Activated CD4-positive, alpha-beta T cell treated with anti-CD3 and anti-CD28 coated beads, Interleukin-2, Interleukin-4, amounts not matched to agents 100 ng/mL and 50 ng/mL, durations not matched to agents 16 hours and 8 hours (primary cell): ENCODE measurements at regions not wholly inside any gene's neighbourhood (a gene's known extent, or its start where the extent isn't known, plus 50 kb on each side); places are given as distances from the start of the nearest gene placed in this dataset.

Experiments used
- DNase-seq: peaks from one replicate; pipeline ENCODE4 v3.0.0-alpha.2; 2020; ENCODE audit warnings: low spot score

DNA sequence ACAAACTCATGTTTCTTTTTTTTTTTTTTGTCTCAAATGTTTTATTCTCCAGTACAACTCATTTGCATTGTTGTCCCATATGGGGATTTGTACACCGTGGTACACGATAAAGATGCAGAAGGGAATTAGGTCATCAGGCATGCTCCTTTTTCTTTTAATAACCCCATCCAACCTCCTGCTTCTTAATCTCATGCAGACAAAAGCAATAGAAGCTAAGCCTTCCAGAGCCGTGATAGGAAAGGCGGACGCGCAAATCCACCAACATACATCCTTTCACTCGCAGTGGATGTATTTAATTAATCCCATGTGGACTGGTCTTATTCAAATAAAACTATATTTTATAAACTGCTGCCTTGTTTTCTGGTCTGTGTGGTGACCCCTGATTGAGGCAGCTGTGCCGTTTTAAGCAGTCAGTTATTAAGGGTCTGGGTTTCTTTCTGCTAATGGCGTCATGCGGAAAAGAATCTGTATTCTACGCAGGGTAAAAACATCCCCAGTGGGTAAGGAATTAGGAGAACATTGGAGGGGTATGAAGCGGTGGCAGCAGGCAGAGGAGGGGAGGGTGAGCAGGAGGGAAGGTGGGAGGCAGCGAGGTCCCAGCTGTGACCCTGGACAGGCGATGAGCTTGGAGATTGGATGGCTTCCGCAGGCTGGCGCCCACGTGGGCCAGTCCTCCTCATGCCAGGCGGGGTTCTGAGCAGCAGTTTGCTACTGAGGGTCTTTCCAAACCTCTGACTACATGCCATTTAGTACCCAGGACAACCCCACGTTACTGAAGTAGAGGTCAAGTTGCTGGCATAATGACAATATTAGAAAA, 172.8 kb downstream of the LINC00237 start:
- no peak for DNase-seq

DNA sequence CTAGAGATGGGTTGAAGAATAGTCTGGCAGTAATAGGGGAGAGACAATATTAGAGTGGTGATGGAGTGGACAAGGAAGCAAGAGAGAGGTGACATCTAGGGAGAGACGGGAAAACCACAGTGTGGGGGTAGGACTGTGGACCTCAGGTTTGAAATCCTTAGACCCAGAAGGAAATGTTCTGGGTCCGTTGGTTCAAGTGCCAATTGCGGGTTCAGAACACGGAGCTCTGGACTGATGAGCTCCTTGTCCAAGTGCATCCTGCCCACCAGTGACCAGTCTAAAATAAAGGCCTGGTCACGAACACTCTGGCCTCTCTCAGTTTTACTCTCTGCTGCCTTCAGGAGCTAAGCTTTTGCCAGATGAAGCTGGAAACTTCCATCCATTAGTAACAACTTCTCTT, 174.0 kb downstream of the LINC00237 start:
- no peak for DNase-seq

GRCh38 chr20:20931632-20932031, 174.5 kb downstream of the LINC00237 start:
- DNase-seq: no peak

GRCh38 chr20:20931024-20931423, 175.1 kb downstream of the LINC00237 start:
- DNase-seq: no peak

- no peak for DNase-seq
Observed at GRCh38 chr20:20930500-20930899, 175.7 kb downstream of the LINC00237 start.

DNA sequence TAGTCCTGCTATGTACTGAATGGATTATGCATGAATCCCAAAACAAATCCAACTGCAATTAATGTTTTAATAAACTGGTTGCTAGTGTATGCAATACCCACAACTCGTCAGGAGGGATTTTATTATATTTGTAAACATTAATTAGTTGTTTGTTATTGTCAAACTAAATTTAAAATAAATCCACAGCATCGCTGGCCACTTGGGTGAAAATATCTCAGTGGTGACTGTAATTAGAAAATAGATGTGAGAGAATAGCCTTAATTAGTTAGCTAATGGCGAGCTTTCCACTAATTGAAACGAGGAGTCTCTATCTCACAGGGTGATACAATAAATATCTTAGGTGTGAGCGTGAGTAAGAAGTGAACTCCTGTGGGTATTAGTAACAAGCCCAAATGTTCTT, 176.8 kb downstream of the LINC00237 start:
- DNase-seq: no peak

DNA sequence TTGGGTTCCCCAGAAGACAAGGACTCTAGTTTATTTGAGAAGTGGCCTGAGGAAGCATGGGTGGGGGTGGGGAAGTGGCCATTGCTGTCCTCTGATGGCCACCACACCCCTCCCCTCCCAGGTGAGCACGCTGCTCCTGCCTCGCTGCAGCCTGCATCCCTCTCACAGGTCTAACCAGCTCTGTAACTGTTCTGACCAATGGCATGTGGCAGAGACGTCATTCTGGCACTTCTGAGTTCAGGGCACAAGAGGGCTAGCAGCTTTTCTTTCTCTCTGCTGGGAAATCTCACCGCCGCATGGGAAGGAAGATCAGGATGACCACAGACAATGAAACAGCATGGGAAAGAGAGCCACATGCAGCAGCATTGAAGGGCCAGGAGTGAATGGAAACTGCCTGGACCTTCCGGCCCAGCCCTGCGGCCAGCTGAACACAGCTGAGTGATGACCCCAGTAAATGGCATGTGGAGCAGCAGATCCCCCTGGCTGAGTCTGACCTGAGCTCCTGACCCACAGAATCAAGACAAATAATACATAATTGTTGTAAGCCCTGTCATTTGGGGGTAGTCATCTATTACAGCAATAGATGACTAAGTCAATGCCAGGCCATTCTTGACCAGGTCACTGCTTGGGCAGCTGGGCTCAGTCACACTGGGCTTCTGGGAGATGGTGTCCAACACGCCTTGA, 179.8 kb downstream of the LINC00237 start:
- DNase-seq: no peak

DNA sequence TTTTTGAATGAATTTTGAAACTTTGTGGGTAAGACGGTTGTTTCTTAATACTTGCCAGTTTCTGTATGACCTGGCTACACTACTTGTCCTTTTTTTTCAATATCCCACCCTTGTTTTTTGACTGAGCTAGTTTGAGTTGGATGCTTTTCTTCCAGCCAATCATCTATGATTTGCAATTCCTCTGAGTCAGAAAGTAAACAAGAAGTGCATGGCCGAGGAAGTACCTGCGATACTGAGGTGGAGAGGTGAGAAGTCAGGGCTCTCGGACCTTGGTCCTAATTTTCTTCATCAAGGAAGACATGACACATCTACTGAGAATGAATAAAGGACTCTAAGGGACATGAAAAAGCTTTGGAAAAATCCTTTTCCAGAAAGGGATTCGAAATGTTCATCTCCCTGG, 185.7 kb downstream of the LINC00237 start:
- no peak for DNase-seq

- DNase-seq: no peak
Observed at GRCh38 chr20:20915844-20916243, 190.3 kb downstream of the LINC00237 start.

GRCh38 chr20:20904501-20904831, 192.0 kb upstream of the RALGAPA2 start:
- no peak for DNase-seq

- no peak for DNase-seq
Observed at GRCh38 chr20:20903773-20904500, 191.5 kb upstream of the RALGAPA2 start.

DNA sequence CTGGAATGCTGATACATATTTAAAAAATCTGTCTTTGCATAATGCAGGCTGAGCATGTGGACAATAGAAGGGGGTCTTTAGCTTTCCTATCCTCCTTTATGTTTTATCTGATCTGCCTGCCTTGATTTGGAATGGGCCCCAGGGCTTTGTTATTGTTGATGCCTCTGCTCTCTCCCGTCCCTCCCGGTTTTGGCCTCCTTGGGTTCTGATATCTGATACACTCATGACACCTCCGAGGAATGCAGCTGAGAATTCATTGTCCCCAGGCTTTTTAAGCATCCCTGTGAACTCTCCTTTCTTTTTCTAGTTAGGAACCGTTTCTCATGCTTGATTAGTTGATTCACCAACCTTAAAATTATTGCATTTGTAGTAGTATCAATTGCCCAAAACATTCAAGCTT, 185.5 kb upstream of the RALGAPA2 start:
- DNase-seq: no peak

- no peak for DNase-seq
Observed at GRCh38 chr20:20897145-20897544, 184.7 kb upstream of the RALGAPA2 start.

DNA sequence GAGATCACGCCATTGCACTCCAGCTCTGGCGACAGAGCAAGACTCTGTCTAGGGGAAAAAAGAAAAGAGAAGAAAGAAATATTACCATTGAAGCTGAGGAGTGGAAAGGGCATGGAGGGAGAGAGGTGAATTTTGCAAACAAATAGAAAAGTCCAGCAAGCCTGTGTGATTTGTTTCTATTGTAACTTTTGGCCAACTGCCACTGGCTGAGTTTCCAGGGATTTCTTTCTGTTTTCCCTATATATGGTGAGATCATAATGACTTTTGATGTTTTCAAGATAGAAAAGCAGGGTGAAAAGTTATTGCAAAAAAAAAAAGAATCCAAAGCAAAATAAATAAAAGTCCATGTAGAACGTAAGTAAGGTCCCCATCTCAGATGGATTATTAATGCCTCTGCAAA, 184.2 kb upstream of the RALGAPA2 start:
- DNase-seq: no peak

- DNase-seq: no peak
Observed at GRCh38 chr20:20895537-20895936, 183.1 kb upstream of the RALGAPA2 start.

DNA sequence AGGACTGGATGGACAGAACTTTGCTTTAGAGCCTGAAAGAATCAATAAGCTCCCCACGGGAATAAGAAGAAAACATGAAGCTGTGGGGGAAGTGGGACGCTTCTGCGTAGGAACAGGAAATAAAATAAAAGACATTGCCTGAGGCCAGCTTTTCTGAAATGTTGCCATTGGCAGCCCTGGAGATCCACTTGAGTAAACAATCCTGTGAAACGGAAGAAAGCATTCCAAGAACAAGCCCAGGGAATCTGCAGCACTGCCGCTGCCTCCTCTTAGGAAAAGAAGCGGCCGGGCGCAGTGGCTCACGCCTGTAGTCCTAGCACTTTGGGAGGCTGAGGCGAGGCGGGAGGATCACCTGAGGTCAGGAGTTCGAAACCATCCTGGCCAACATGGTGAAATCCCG, 182.3 kb upstream of the RALGAPA2 start:
- no peak for DNase-seq

- DNase-seq: no peak
Observed at GRCh38 chr20:20894280-20894679, 181.8 kb upstream of the RALGAPA2 start.

DNA sequence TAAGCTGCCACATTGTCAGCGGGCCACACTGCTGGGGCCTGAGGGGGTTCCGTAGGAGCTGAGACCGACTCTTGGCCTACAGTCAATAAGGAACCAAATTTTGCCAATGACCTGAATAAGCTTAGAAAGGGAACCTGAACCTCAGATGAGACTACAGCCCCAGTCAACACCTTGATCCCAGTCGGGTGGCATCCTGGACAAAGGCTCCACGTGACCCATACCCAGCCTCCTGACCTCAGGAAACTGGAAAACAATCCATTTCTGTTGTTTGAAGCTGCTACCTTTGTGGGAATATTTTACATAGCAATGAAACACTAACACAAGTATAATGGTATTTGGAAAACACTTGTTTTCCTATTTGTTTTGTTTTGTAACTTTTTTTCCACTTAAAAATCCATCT, 179.9 kb upstream of the RALGAPA2 start:
- no peak for DNase-seq

- no peak for DNase-seq
Observed at GRCh38 chr20:20890751-20891150, 178.3 kb upstream of the RALGAPA2 start.

GRCh38 chr20:20888936-20889335, 176.5 kb upstream of the RALGAPA2 start:
- DNase-seq: no peak

DNA sequence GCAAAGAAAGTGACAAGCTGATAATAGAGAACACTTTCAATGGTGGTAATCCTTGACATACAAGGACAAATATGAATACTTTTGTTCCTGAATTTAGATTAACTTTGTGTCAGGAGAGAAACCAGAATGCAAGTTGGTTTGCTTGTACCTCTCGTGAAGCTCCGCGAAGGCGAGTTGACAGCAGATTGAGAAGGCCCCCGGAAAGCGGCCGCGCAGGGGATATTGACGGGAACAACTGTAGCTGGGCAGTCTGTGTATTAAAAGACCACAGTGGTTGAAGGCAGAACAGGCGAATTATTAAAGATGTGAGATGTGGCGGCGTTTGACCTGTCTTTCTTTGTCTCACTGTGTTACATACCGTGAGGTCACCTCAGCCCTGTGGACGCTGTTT, 175.8 kb upstream of the RALGAPA2 start:
- no peak for DNase-seq

GRCh38 chr20:20887593-20888265, 175.3 kb upstream of the RALGAPA2 start:
- no peak for DNase-seq

DNA sequence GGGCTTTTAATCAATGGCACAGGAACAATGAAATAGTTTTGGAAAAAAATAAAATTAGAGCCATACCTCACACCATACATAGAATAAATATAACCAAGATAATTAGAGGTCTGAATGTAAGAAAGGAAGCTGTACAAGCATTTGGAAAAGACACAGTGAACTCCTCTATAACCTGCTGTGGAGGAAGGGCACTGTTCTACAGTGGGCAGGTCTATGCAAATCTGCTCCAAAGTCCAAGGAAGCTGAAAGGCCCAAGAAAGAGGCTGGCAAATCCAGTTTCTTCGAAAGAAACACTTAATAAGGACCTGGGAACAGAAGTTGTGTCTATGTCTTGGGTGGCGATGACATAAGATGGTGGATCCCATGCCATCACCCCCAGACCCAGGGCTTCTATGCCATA, 169.4 kb upstream of the RALGAPA2 start:
- no peak for DNase-seq
